GM12801 (cell line): ENCODE measurements at regions not wholly inside any gene's neighbourhood (a gene's known extent, or its start where the extent isn't known, plus 50 kb on each side); places are given as distances from the start of the nearest gene placed in this dataset.

Experiments
- CTCF ChIP-seq: IDR thresholded peaks from one replicate; pipeline ENCODE4 v1.5.1; 2011; ENCODE audit warnings: control low read depth; ENCODE audit not compliant: insufficient read length; ENCODE audit errors: extremely low read depth

- TF ChIP-seq CTCF = no peak
Measured at GRCh38 chr19:30739394-30739793, 367.2 kb downstream of the ZNF536 start.

- TF ChIP-seq CTCF = no peak
Measured at GRCh38 chr19:30738047-30738446, 365.9 kb downstream of the ZNF536 start.

- no peak for TF ChIP-seq CTCF
Measured at GRCh38 chr19:30734669-30735068, 362.5 kb downstream of the ZNF536 start.

- no peak for TF ChIP-seq CTCF
Measured at GRCh38 chr19:30733826-30734550, 361.8 kb downstream of the ZNF536 start.

- TF ChIP-seq CTCF = no peak
Measured at GRCh38 chr19:30731591-30731990, 359.4 kb downstream of the ZNF536 start.

GRCh38 chr19:30729451-30729850 lies 357.3 kb downstream of the ZNF536 start:
- TF ChIP-seq CTCF = no peak

- no peak for TF ChIP-seq CTCF
Measured at GRCh38 chr19:30722761-30723160, 350.6 kb downstream of the ZNF536 start.
